ENCODE measurements at regions not wholly inside any gene's neighbourhood (a gene's known extent, or its start where the extent isn't known, plus 50 kb on each side); places are given as distances from the start of the nearest gene placed in this dataset.
"Not testable (repeated sequence)": the region's sequence is repeated elsewhere in the genome, so short reads cannot be mapped to it uniquely, and the experiment has no call there.

GRCh38 chr9:7536310-7536939, 263.2 kb downstream of the DMAC1 start:
- peak; percentile 61 for DNase-seq

GRCh38 chr9:7534211-7534935, 265.2 kb downstream of the DMAC1 start:
- DNase-seq = no peak

- peak; percentile 46 for DNase-seq
Measured at GRCh38 chr9:7533376-7534090, 266.0 kb downstream of the DMAC1 start.

- no peak for DNase-seq
Measured at GRCh38 chr9:7523426-7524043, 276.0 kb downstream of the DMAC1 start.

GRCh38 chr9:7520396-7520795, 279.2 kb downstream of the DMAC1 start:
- no peak for DNase-seq

GRCh38 chr9:7516376-7516775, 283.2 kb downstream of the DMAC1 start:
- DNase-seq = no peak

GRCh38 chr9:7510199-7510598, 289.4 kb downstream of the DMAC1 start:
- DNase-seq = no peak

GRCh38 chr9:7509576-7510145, 289.9 kb downstream of the DMAC1 start:
- no peak for DNase-seq

GRCh38 chr9:7508516-7508915, 291.1 kb downstream of the DMAC1 start:
- DNase-seq = no peak

- DNase-seq = no peak
Measured at GRCh38 chr9:7507566-7508270, 291.9 kb downstream of the DMAC1 start.

- DNase-seq = no peak
Measured at GRCh38 chr9:7507026-7507425, 292.6 kb downstream of the DMAC1 start.

GRCh38 chr9:7500521-7500920, 299.1 kb downstream of the DMAC1 start:
- DNase-seq = no peak

- DNase-seq = no peak
Measured at GRCh38 chr9:7491641-7492040, 307.9 kb downstream of the DMAC1 start.

- no peak for DNase-seq
Measured at GRCh38 chr9:7490317-7491108, 309.1 kb downstream of the DMAC1 start.

GRCh38 chr9:7489036-7489435, 310.5 kb downstream of the DMAC1 start:
- DNase-seq = no peak

GRCh38 chr9:7484014-7484413, 315.6 kb downstream of the DMAC1 start:
- not testable (repeated sequence) for DNase-seq

GRCh38 chr9:7481570-7481969, 318.0 kb downstream of the DMAC1 start:
- no peak for DNase-seq

GRCh38 chr9:7479300-7479699, 320.3 kb downstream of the DMAC1 start:
- DNase-seq = no peak

GRCh38 chr9:7478646-7479045, 320.9 kb downstream of the DMAC1 start:
- DNase-seq = no peak

- no peak for DNase-seq
Measured at GRCh38 chr9:7467186-7467585, 332.4 kb downstream of the DMAC1 start.

- DNase-seq = no peak
Measured at GRCh38 chr9:7461791-7462190, 337.8 kb downstream of the DMAC1 start.

All from stimulated activated CD8-positive, alpha-beta memory T cell treated with anti-CD3 and anti-CD28 coated beads, Interleukin-4, amount 100 ng/mL, for 48 hours (primary cell).